ENCODE measurements at regions not wholly inside any gene's neighbourhood (a gene's known extent, or its start where the extent isn't known, plus 50 kb on each side); places are given as distances from the start of the nearest gene placed in this dataset.

DNA sequence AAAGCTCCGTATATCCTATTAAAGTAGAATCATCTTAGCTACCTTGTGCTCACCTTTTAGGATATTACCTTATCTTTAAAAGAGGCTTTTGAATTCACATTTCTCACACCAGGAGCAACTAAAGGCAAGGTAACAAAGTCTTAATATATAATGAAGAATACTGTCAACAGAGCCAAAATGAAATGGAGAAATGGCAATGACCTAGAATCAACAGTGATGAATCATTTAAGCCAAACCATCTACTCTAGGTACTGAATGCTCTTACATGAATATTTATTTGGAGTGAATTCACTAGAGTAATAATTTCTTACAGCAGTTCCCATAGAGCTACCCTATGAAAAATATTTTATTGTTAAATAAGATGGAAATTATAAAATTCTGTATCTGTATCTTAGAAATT is 421.0 kb downstream of the RND3 start:
- TF ChIP-seq ZNF274 (IDR thresholded peaks at IDR 0.05; ENCODE audit: low read depth, low read length), result no peak
- no peak for TF ChIP-seq SUZ12 (IDR thresholded peaks at IDR 0.05; ENCODE audit: extremely low read depth, insufficient read depth, insufficient read length)
- TF ChIP-seq YY1 (IDR thresholded peaks at IDR 0.05; ENCODE audit: insufficient read depth, insufficient read length), result no peak
